DOHH2 (cell line): ENCODE measurements at regions not wholly inside any gene's neighbourhood (a gene's known extent, or its start where the extent isn't known, plus 50 kb on each side); places are given as distances from the start of the nearest gene placed in this dataset.

Source experiments
- EZH2phosphoT487 ChIP-seq: fragments of 200-600 bp; sonication (generic); IDR thresholded peaks from 2 replicates; pipeline ENCODE4 v1.6.1; 2017; ENCODE audit warnings: borderline replicate concordance, mild to moderate bottlenecking, antibody characterized with exemption, low read length, moderate library complexity, mixed read lengths
- TF ChIP-seq, protein P1 (sequence below): fragments of 200-600 bp; sonication (generic); IDR thresholded peaks from one replicate; pipeline ENCODE4 v1.5.1; 2014; ENCODE audit warnings: antibody characterized with exemption, mild to moderate bottlenecking, low read depth, low read length; ENCODE audit not compliant: poor library complexity, severe bottlenecking

- TF ChIP-seq EZH2phosphoT487 = no peak
- TF ChIP-seq, protein P1, sequence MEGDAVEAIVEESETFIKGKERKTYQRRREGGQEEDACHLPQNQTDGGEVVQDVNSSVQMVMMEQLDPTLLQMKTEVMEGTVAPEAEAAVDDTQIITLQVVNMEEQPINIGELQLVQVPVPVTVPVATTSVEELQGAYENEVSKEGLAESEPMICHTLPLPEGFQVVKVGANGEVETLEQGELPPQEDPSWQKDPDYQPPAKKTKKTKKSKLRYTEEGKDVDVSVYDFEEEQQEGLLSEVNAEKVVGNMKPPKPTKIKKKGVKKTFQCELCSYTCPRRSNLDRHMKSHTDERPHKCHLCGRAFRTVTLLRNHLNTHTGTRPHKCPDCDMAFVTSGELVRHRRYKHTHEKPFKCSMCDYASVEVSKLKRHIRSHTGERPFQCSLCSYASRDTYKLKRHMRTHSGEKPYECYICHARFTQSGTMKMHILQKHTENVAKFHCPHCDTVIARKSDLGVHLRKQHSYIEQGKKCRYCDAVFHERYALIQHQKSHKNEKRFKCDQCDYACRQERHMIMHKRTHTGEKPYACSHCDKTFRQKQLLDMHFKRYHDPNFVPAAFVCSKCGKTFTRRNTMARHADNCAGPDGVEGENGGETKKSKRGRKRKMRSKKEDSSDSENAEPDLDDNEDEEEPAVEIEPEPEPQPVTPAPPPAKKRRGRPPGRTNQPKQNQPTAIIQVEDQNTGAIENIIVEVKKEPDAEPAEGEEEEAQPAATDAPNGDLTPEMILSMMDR = no peak
Measured at GRCh38 chrX:13258725-13259124, 61.1 kb downstream of the ATXN3L start.
